HCT116 (cell line): ENCODE measurements at regions not wholly inside any gene's neighbourhood (a gene's known extent, or its start where the extent isn't known, plus 50 kb on each side); places are given as distances from the start of the nearest gene placed in this dataset.

Experiments used
- ATAC-seq: fragments of 200-7000 bp; cut with Tn5 transposase; 2 replicates; pipeline ENCODE4 v1.9.1; 2020; ENCODE audit warnings: mild to moderate bottlenecking, moderate library complexity
- BruUV-seq: library from RNA; stranded (reverse); fragments of 400-500 nt; replicated peaks from 2 replicates; lab custom pipeline; 2021; lab: Mats Ljungman, UMichigan
- CTCF ChIA-PET: fragments of 300-600 bp; sonication (Branson Sonifier 250); formaldehyde crosslinking; loops from one replicate; lab custom pipeline; 2021; ENCODE audit warnings: antibody characterized with exemption; lab: Charles Lee
- POLR2A ChIA-PET: fragments of 300-600, 350-600 bp; sonication (Branson Sonifier 250); formaldehyde crosslinking; loops from one replicate; lab custom pipeline; 2021; ENCODE audit warnings: antibody characterized with exemption; lab: Charles Lee
- RAD21 ChIA-PET, 2 experiments: fragments of 300-600 bp; sonication (Branson Sonifier 250); formaldehyde crosslinking; loops; one replicate each; lab custom pipeline; 2023; ENCODE audit warnings: low total read pairs in 2 of 2; ENCODE audit not compliant: uncharacterized antibody in 2 of 2, unreplicated experiment in 2 of 2, low non-redundant PET in 1 of 2; lab: Charles Lee
- DNase-seq: peaks from one replicate; pipeline ENCODE4 v3.0.0-alpha.2; 2010; ENCODE audit warnings: low read depth, low spot score
- H2AFZ ChIP-seq: fragments of 200-600 bp; shearing (Covaris generic), sonication (generic); 2 replicates; pipeline ENCODE4 v1.6.1; 2017; ENCODE audit warnings: low read depth, mixed run types, mixed read lengths, antibody characterized with exemption, low read length; ENCODE audit not compliant: poor library complexity, severe bottlenecking
- H3K27ac ChIP-seq: 2 replicates; pipeline ENCODE4 v1.5.1; 2012; ENCODE audit warnings: low read depth, low read length
- H3K27me3 ChIP-seq: fragments of 200-600 bp; sonication (generic); 2 replicates; pipeline ENCODE4 v1.6.1; 2016; ENCODE audit warnings: mixed run types, low read length, mixed read lengths; ENCODE audit not compliant: insufficient read depth
- H3K36me3 ChIP-seq, 2 experiments: fragments of 200-500 bp in 1 of 2; fragments of 200-600 bp in 1 of 2; sonication (Bioruptor generic) in 1 of 2; sonication (generic) in 1 of 2; 2 replicates each; pipeline versions ENCODE4 v1.5.1 to v1.6.1; 2014 to 2016; ENCODE audit warnings: low read length in 2 of 2, inconsistent platforms in 1 of 2, mixed read lengths in 1 of 2, mixed run types in 1 of 2; ENCODE audit not compliant: insufficient read depth in 2 of 2, control insufficient read depth in 1 of 2
- H3K4me1 ChIP-seq, 2 experiments: fragments of 200-600 bp in 1 of 2; sonication (generic) in 1 of 2; 2 replicates each; pipeline versions ENCODE4 v1.5.1 to v1.6.1; 2012 to 2017; ENCODE audit warnings: low read length in 2 of 2, inconsistent platforms in 1 of 2, mild to moderate bottlenecking in 1 of 2, mixed read lengths in 1 of 2, mixed run types in 1 of 2, moderate library complexity in 1 of 2; ENCODE audit not compliant: insufficient read depth in 2 of 2, control insufficient read depth in 1 of 2
- H3K4me2 ChIP-seq: fragments of 200-600 bp; sonication (generic); 2 replicates; pipeline ENCODE4 v1.6.1; 2017; ENCODE audit warnings: mixed run types, low read length, mixed read lengths
- H3K4me3 ChIP-seq, 2 experiments: fragments of 200-600 bp in 1 of 2; sonication (generic) in 1 of 2; replicated peaks in 1 of 2; 2 replicates each; pipeline ENCODE4 v1.5.1; 2011 to 2016; ENCODE audit warnings: low read length in 2 of 2, control low read depth in 1 of 2, low read depth in 1 of 2, mild to moderate bottlenecking in 1 of 2, mixed read lengths in 1 of 2, mixed run types in 1 of 2
- H3K79me2 ChIP-seq: fragments of 200-600 bp; sonication (generic); 2 replicates; pipeline ENCODE4 v1.6.1; 2017; ENCODE audit warnings: mild to moderate bottlenecking, mixed run types, low read length, moderate library complexity, mixed read lengths; ENCODE audit not compliant: insufficient read depth
- H3K9ac ChIP-seq: fragments of 200-600 bp; sonication (generic); 2 replicates; pipeline ENCODE4 v1.6.1; 2016; ENCODE audit warnings: low read length, mixed read lengths
- H3K9me2 ChIP-seq: fragments of 200-600 bp; sonication (generic), shearing (Covaris generic); 2 replicates; pipeline ENCODE4 v1.6.1; 2017; ENCODE audit warnings: mixed run types, mild to moderate bottlenecking, moderate library complexity; ENCODE audit not compliant: insufficient read depth
- H3K9me3 ChIP-seq, 2 experiments: fragments of 200-500 bp in 1 of 2; fragments of 200-600 bp in 1 of 2; sonication (Bioruptor generic) in 1 of 2; sonication (generic) in 1 of 2; 2 replicates each; pipeline ENCODE4 v1.6.1; 2014 to 2017; ENCODE audit warnings: low read length in 2 of 2, mixed read lengths in 2 of 2, inconsistent platforms in 1 of 2, low read depth in 1 of 2, mild to moderate bottlenecking in 1 of 2, mixed run types in 1 of 2, moderate library complexity in 1 of 2; ENCODE audit not compliant: control insufficient read depth in 1 of 2, insufficient read depth in 1 of 2
- H4K20me1 ChIP-seq: fragments of 200-600 bp; sonication (generic), shearing (Covaris generic); 2 replicates; pipeline ENCODE4 v1.6.1; 2017; ENCODE audit warnings: mixed run types, mild to moderate bottlenecking, moderate library complexity; ENCODE audit not compliant: insufficient read depth
- CEBPB ChIP-seq: IDR thresholded peaks from 2 replicates; pipeline ENCODE4 v1.6.1; 2012; ENCODE audit warnings: low read depth
- EGR1 ChIP-seq: IDR thresholded peaks from 2 replicates; pipeline ENCODE4 v1.6.1; 2012; ENCODE audit warnings: low read depth
- EZH2phosphoT487 ChIP-seq: fragments of 200-600 bp; IDR thresholded peaks from 2 replicates; pipeline ENCODE4 v1.6.1; 2018; ENCODE audit warnings: antibody characterized with exemption, borderline replicate concordance
- FOSL1 ChIP-seq: IDR thresholded peaks from 2 replicates; pipeline ENCODE4 v1.6.1; 2012; ENCODE audit warnings: low read depth
- JUND ChIP-seq: IDR thresholded peaks from 2 replicates; pipeline ENCODE4 v1.6.1; 2012
- POLR2A ChIP-seq: IDR thresholded peaks from 2 replicates; pipeline ENCODE4 v1.7.0; 2011; ENCODE audit warnings: borderline replicate concordance; ENCODE audit not compliant: insufficient read depth, insufficient read length; ENCODE audit errors: extremely low read depth
- RAD21 ChIP-seq: IDR thresholded peaks from 2 replicates; pipeline ENCODE4 v1.6.1; 2012; ENCODE audit warnings: low read depth, mild to moderate bottlenecking
- SP1 ChIP-seq: IDR thresholded peaks from 2 replicates; pipeline ENCODE4 v1.6.1; 2012; ENCODE audit warnings: low read depth
- ZFX ChIP-seq: fragments of 450-650 bp; IDR thresholded peaks from 2 replicates; pipeline ENCODE4 v1.6.1; 2017
- ZNF274 ChIP-seq: fragments of 200-500 bp; sonication (Bioruptor generic); IDR thresholded peaks from 2 replicates; pipeline ENCODE4 v1.6.1; 2014; ENCODE audit warnings: mild to moderate bottlenecking, low read depth, low read length, inconsistent platforms
- intact Hi-C: fragments of 100-400 bp; cut with micrococcal nuclease; formaldehyde crosslinking; loops from 2 replicates; pipeline ENCODE4 v1.10.0; 2022
- TF ChIP-seq, protein P1 (sequence below), 3 experiments: fragments of 200-600 bp in 1 of 3; sonication (generic) in 1 of 3; IDR thresholded peaks in 2 of 3; conservative IDR thresholded peaks in 1 of 3; 2 replicates each; pipeline ENCODE4 v1.5.1; 2012 to 2017; ENCODE audit warnings: low read depth in 2 of 3, low read length in 2 of 3, antibody characterized with exemption in 1 of 3, borderline replicate concordance in 1 of 3, control low read depth in 1 of 3, mild to moderate bottlenecking in 1 of 3, mixed read lengths in 1 of 3, mixed run types in 1 of 3, moderate library complexity in 1 of 3; ENCODE audit not compliant: insufficient read depth in 1 of 3
- TF ChIP-seq, protein P2 (sequence below): IDR thresholded peaks from 2 replicates; pipeline ENCODE4 v1.6.1; 2012

DNA sequence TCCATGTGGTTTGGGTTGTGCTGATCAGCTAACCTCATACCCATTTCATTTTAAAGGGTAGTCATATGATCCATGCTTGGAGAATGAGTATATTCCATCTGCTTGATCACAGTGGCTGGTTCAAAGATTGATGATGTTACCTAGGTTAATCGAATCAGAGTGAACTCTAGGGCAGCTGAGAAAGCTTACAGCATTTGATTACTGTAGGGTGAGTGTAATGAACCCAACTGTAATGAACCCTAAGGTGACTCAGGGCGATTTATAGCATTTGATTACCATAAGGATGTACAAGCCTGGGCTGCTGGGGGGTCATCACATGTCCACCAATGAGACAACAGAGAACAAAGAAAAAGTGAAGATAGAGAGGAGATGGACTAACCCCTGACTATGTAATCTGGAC is 523.1 kb downstream of the ADRA2A start:
- intact Hi-C loops = loop anchor here (5.0 to 10.0 kb wide), 3 partner anchors 523 to 985 kb away; partner anchors contain the start of gene ADRA2A
- H3K4me1 ChIP-seq = no peaks in the 10 kb centered on the region
- H2AFZ ChIP-seq = no peak overlapping the region
- TF ChIP-seq FOSL1 = no peak
- TF ChIP-seq, protein P1, sequence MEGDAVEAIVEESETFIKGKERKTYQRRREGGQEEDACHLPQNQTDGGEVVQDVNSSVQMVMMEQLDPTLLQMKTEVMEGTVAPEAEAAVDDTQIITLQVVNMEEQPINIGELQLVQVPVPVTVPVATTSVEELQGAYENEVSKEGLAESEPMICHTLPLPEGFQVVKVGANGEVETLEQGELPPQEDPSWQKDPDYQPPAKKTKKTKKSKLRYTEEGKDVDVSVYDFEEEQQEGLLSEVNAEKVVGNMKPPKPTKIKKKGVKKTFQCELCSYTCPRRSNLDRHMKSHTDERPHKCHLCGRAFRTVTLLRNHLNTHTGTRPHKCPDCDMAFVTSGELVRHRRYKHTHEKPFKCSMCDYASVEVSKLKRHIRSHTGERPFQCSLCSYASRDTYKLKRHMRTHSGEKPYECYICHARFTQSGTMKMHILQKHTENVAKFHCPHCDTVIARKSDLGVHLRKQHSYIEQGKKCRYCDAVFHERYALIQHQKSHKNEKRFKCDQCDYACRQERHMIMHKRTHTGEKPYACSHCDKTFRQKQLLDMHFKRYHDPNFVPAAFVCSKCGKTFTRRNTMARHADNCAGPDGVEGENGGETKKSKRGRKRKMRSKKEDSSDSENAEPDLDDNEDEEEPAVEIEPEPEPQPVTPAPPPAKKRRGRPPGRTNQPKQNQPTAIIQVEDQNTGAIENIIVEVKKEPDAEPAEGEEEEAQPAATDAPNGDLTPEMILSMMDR (IDR thresholded peaks at IDR 0.05 in 2 of 3, conservative IDR thresholded peaks at IDR 0.05 in 1 of 3; ENCODE audit: borderline replicate concordance in 1 of 3, insufficient read depth in 1 of 3, low read depth in 2 of 3, low read length in 2 of 3) = no peak
- TF ChIP-seq EZH2phosphoT487 = no peak
- TF ChIP-seq EGR1 = no peak
- no peak for TF ChIP-seq ZNF274
- TF ChIP-seq CEBPB = no peak
- no peak for TF ChIP-seq JUND
- no peak for TF ChIP-seq RAD21
- TF ChIP-seq SP1 = no peak
- TF ChIP-seq, protein P2, sequence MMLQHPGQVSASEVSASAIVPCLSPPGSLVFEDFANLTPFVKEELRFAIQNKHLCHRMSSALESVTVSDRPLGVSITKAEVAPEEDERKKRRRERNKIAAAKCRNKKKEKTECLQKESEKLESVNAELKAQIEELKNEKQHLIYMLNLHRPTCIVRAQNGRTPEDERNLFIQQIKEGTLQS = no peak
- TF ChIP-seq ZFX = no peak
- no peak for TF ChIP-seq POLR2A
- TF ChIP-seq, all 23 proteins: peak for 0
- ATAC-seq (no peak), DNase-seq (no peak)
- no peak overlapping the region for H3K9ac ChIP-seq
- peaks cover 8% of the 10 kb centered on the region; the same call in 1 of the 2 replicates for H3K27me3 ChIP-seq
- CTCF ChIA-PET = no interaction called here
- no TSS peak for BruUV-seq
- no peaks in the 10 kb centered on the region for H3K79me2 ChIP-seq
- H3K36me3 ChIP-seq = no peaks in the 10 kb centered on the region
- H3K4me3 ChIP-seq = no peak overlapping the region
- H4K20me1 ChIP-seq = no peaks in the 10 kb centered on the region
- POLR2A ChIA-PET = no interaction called here
- no peak overlapping the region for H3K27ac ChIP-seq
- RAD21 ChIA-PET = no interaction called here
- no peaks in the 10 kb centered on the region for H3K9me3 ChIP-seq
- no peaks in the 10 kb centered on the region for H3K9me2 ChIP-seq
- H3K4me2 ChIP-seq = no peak overlapping the region
